ENCODE measurements at regions not wholly inside any gene's neighbourhood (a gene's known extent, or its start where the extent isn't known, plus 50 kb on each side); places are given as distances from the start of the nearest gene placed in this dataset.

GRCh38 chr12:41930866-41931437, 213.7 kb downstream of the GXYLT1 start:
- no peak for DNase-seq

- DNase-seq, result no peak
Observed at GRCh38 chr12:41924111-41924510, 220.6 kb downstream of the GXYLT1 start.

- DNase-seq, result no peak
Observed at GRCh38 chr12:41923351-41923750, 221.3 kb downstream of the GXYLT1 start.

- no peak for DNase-seq
Observed at GRCh38 chr12:41920355-41920754, 224.3 kb downstream of the GXYLT1 start.

GRCh38 chr12:41919526-41920261, 225.0 kb downstream of the GXYLT1 start:
- DNase-seq, result no peak

GRCh38 chr12:41919048-41919447, 225.6 kb downstream of the GXYLT1 start:
- no peak for DNase-seq

GRCh38 chr12:41917938-41918341, 226.7 kb downstream of the GXYLT1 start:
- DNase-seq, result no peak

GRCh38 chr12:41917181-41917580, 227.5 kb downstream of the GXYLT1 start:
- DNase-seq, result no peak

GRCh38 chr12:41910578-41911320, 233.9 kb downstream of the GXYLT1 start:
- no peak for DNase-seq

GRCh38 chr12:41908206-41908605, 236.5 kb downstream of the GXYLT1 start:
- DNase-seq, result no peak

- no peak for DNase-seq
Observed at GRCh38 chr12:41907550-41907949, 237.1 kb downstream of the GXYLT1 start.

GRCh38 chr12:41907021-41907420, 237.7 kb downstream of the GXYLT1 start:
- DNase-seq, result no peak

GRCh38 chr12:41905759-41906297, 238.8 kb downstream of the GXYLT1 start:
- DNase-seq, result no peak

GRCh38 chr12:41905073-41905758, 239.5 kb downstream of the GXYLT1 start:
- no peak for DNase-seq

- no peak for DNase-seq
Observed at GRCh38 chr12:41904041-41904440, 240.6 kb downstream of the GXYLT1 start.

- no peak for DNase-seq
Observed at GRCh38 chr12:41903014-41903708, 241.5 kb downstream of the GXYLT1 start.

GRCh38 chr12:41899577-41899976, 245.1 kb downstream of the GXYLT1 start:
- DNase-seq, result no peak

GRCh38 chr12:41897593-41897992, 247.1 kb downstream of the GXYLT1 start:
- DNase-seq, result no peak

- no peak for DNase-seq
Observed at GRCh38 chr12:41893491-41893890, 251.2 kb downstream of the GXYLT1 start.

- no peak for DNase-seq
Observed at GRCh38 chr12:41892302-41892701, 252.4 kb downstream of the GXYLT1 start.

- no peak for DNase-seq
Observed at GRCh38 chr12:41891226-41891625, 253.4 kb downstream of the GXYLT1 start.

- no peak for DNase-seq
Observed at GRCh38 chr12:41888285-41888684, 256.4 kb downstream of the GXYLT1 start.
